SK-N-SH treated with all-trans-retinoic acid at 6 μM for 48 hours (cell line): ENCODE measurements at regions not wholly inside any gene's neighbourhood (a gene's known extent, or its start where the extent isn't known, plus 50 kb on each side); places are given as distances from the start of the nearest gene placed in this dataset.

Experiments used
- ATAC-seq: fragments of 200-7000 bp; cut with Tn5 transposase; 3 replicates; pipeline ENCODE4 v1.9.1; 2020; ENCODE audit warnings: mild to moderate bottlenecking, moderate library complexity
- ARNTL ChIP-seq: fragments of 450-650 bp; formaldehyde crosslinking; IDR thresholded peaks from 2 replicates; pipeline ENCODE4 v1.5.0; 2020; ENCODE audit warnings: low read depth, mild to moderate bottlenecking, moderate library complexity, borderline replicate concordance
- BACH2 ChIP-seq: fragments of 250-450 bp; sonication (Bioruptor Pico); IDR thresholded peaks from 2 replicates; pipeline ENCODE4 v1.9.0; 2021; ENCODE audit warnings: mild to moderate bottlenecking, borderline replicate concordance
- CSRNP3 ChIP-seq: fragments of 250-450 bp; sonication (Bioruptor Pico); IDR thresholded peaks from 2 replicates; pipeline ENCODE4 v1.5.1; 2021; ENCODE audit warnings: mild to moderate bottlenecking, moderate library complexity
- ESRRG ChIP-seq: fragments of 250-450 bp; sonication (Bioruptor Pico); IDR thresholded peaks from 2 replicates; pipeline ENCODE4 v1.6.1; 2021; ENCODE audit warnings: mild to moderate bottlenecking
- GLIS3 ChIP-seq: fragments of 250-450 bp; sonication (Bioruptor Pico); IDR thresholded peaks from 2 replicates; pipeline ENCODE4 v1.5.0; 2020; ENCODE audit warnings: mild to moderate bottlenecking, moderate library complexity
- ISL1 ChIP-seq: fragments of 250-450 bp; sonication (Bioruptor Pico); IDR thresholded peaks from 2 replicates; pipeline ENCODE4 v2.1.2; 2022; ENCODE audit warnings: mild to moderate bottlenecking, moderate library complexity
- OSR1 ChIP-seq: fragments of 250-450 bp; sonication (Bioruptor Pico); IDR thresholded peaks from 2 replicates; pipeline ENCODE4 v1.8.0; 2022; ENCODE audit warnings: moderate library complexity, mild to moderate bottlenecking, inconsistent platforms
- PATZ1 ChIP-seq: fragments of 250-450 bp; sonication (Bioruptor Pico); IDR thresholded peaks from 2 replicates; pipeline ENCODE4 v1.8.0; 2020; ENCODE audit warnings: mild to moderate bottlenecking, moderate library complexity, borderline replicate concordance
- PPARA ChIP-seq: fragments of 250-450 bp; sonication (Bioruptor Pico); IDR thresholded peaks from 2 replicates; pipeline ENCODE4 v1.5.0; 2020; ENCODE audit warnings: mild to moderate bottlenecking, borderline replicate concordance
- RARB ChIP-seq: fragments of 250-450 bp; sonication (Bioruptor Pico); IDR thresholded peaks from 2 replicates; pipeline ENCODE4 v1.8.0; 2021; ENCODE audit warnings: mild to moderate bottlenecking, moderate library complexity
- SNAI2 ChIP-seq: fragments of 250-450 bp; sonication (Bioruptor Pico); IDR thresholded peaks from 2 replicates; pipeline ENCODE4 v1.5.0; 2020; ENCODE audit warnings: mild to moderate bottlenecking, moderate library complexity
- TCF4 ChIP-seq: fragments of 250-450 bp; sonication (Bioruptor Pico); IDR thresholded peaks from 2 replicates; pipeline ENCODE4 v1.8.0; 2021; ENCODE audit warnings: mild to moderate bottlenecking, moderate library complexity, borderline replicate concordance
- TOX ChIP-seq: fragments of 250-450 bp; sonication (Bioruptor Pico); IDR thresholded peaks from 2 replicates; pipeline ENCODE4 v1.8.0; 2021; ENCODE audit warnings: mild to moderate bottlenecking, moderate library complexity, borderline replicate concordance
- ZFP3 ChIP-seq: fragments of 250-450 bp; sonication (Bioruptor Pico); IDR thresholded peaks from 2 replicates; pipeline ENCODE4 v1.5.0; 2020; ENCODE audit warnings: mild to moderate bottlenecking, moderate library complexity
- ZFP30 ChIP-seq: fragments of 450-650 bp; formaldehyde crosslinking; IDR thresholded peaks from 2 replicates; pipeline ENCODE4 v1.5.0; 2022; ENCODE audit warnings: mild to moderate bottlenecking, moderate library complexity
- ZNF565 ChIP-seq: fragments of 450-650 bp; formaldehyde crosslinking; conservative IDR thresholded peaks from 2 replicates; pipeline ENCODE4 v1.5.0; 2020; ENCODE audit warnings: low read depth, mild to moderate bottlenecking, moderate library complexity
- ZNF70 ChIP-seq: fragments of 450-650 bp; formaldehyde crosslinking; IDR thresholded peaks from 2 replicates; pipeline ENCODE4 v1.5.0; 2020; ENCODE audit warnings: mild to moderate bottlenecking, moderate library complexity
- TF ChIP-seq, protein P1 (sequence below): fragments of 250-450 bp; sonication (Bioruptor Pico); IDR thresholded peaks from 2 replicates; pipeline ENCODE4 v1.8.0; 2021; ENCODE audit warnings: low read depth, mild to moderate bottlenecking, moderate library complexity, borderline replicate concordance
- TF ChIP-seq, protein P2 (sequence below): fragments of 250-450 bp; sonication (Bioruptor Pico); IDR thresholded peaks from 2 replicates; pipeline ENCODE4 v1.5.0; 2020; ENCODE audit warnings: mild to moderate bottlenecking, moderate library complexity
- TF ChIP-seq, protein P3 (sequence below): fragments of 250-450 bp; sonication (Bioruptor Pico); IDR thresholded peaks from 2 replicates; pipeline ENCODE4 v1.5.1; 2020; ENCODE audit warnings: low read depth, mild to moderate bottlenecking, moderate library complexity

- TF ChIP-seq PATZ1, result no peak
- no peak for TF ChIP-seq RARB (CRISPR knock-in tag)
- no peak for TF ChIP-seq OSR1 (CRISPR knock-in tag)
- TF ChIP-seq BACH2, result no peak
- TF ChIP-seq PPARA (CRISPR knock-in tag), result no peak
These were observed 1660.3 kb downstream of the EFNB2 start (continued) for GRCh38 chr13:104875038-104875754.

- TF ChIP-seq TOX, result no peak
- ATAC-seq, result no peak
These were observed 1663.3 kb downstream of the EFNB2 start for GRCh38 chr13:104872153-104872552.

- TF ChIP-seq ARNTL (CRISPR knock-in tag) (no peak), ISL1 (CRISPR knock-in tag) (no peak), PATZ1 (no peak), CSRNP3 (CRISPR knock-in tag) (no peak), ZFP30 (no peak), BACH2 (no peak), ZFP3 (no peak), ZNF565 (CRISPR knock-in tag) (no peak), ESRRG (CRISPR knock-in tag) (no peak), ZNF70 (CRISPR knock-in tag) (no peak), TCF4 (CRISPR knock-in tag) (no peak)
- TF ChIP-seq, protein P1, sequence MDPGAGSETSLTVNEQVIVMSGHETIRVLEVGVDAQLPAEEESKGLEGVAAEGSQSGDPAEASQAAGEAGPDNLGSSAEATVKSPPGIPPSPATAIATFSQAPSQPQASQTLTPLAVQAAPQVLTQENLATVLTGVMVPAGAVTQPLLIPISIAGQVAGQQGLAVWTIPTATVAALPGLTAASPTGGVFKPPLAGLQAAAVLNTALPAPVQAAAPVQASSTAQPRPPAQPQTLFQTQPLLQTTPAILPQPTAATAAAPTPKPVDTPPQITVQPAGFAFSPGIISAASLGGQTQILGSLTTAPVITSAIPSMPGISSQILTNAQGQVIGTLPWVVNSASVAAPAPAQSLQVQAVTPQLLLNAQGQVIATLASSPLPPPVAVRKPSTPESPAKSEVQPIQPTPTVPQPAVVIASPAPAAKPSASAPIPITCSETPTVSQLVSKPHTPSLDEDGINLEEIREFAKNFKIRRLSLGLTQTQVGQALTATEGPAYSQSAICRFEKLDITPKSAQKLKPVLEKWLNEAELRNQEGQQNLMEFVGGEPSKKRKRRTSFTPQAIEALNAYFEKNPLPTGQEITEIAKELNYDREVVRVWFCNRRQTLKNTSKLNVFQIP (CRISPR knock-in tag), result no peak
- TF ChIP-seq, protein P2, sequence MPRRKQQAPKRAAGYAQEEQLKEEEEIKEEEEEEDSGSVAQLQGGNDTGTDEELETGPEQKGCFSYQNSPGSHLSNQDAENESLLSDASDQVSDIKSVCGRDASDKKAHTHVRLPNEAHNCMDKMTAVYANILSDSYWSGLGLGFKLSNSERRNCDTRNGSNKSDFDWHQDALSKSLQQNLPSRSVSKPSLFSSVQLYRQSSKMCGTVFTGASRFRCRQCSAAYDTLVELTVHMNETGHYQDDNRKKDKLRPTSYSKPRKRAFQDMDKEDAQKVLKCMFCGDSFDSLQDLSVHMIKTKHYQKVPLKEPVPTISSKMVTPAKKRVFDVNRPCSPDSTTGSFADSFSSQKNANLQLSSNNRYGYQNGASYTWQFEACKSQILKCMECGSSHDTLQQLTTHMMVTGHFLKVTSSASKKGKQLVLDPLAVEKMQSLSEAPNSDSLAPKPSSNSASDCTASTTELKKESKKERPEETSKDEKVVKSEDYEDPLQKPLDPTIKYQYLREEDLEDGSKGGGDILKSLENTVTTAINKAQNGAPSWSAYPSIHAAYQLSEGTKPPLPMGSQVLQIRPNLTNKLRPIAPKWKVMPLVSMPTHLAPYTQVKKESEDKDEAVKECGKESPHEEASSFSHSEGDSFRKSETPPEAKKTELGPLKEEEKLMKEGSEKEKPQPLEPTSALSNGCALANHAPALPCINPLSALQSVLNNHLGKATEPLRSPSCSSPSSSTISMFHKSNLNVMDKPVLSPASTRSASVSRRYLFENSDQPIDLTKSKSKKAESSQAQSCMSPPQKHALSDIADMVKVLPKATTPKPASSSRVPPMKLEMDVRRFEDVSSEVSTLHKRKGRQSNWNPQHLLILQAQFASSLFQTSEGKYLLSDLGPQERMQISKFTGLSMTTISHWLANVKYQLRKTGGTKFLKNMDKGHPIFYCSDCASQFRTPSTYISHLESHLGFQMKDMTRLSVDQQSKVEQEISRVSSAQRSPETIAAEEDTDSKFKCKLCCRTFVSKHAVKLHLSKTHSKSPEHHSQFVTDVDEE (CRISPR knock-in tag), result no peak
- TF ChIP-seq, all 23 proteins: peak for 0
- no peak for ATAC-seq
These were observed 1664.0 kb downstream of the EFNB2 start for GRCh38 chr13:104871456-104871855.

DNA sequence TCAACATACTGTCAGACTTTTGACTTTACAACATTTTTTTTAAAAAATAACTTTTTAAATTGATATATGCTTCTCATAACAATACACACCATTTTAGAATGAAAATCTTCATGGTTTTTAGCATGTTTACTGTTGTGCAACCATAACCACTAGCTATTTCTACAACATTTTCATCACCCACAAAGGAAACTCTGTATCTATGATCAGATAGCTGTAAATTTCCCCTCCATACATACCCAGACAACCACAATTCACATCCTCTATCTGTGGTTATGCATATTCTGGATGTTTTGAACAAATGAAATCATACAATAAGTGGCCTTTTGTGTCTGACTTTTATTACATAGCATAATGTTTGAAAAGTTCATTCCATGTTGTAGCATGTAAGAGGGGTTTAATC lies 1666.0 kb downstream of the EFNB2 start:
- TF ChIP-seq, protein P3, sequence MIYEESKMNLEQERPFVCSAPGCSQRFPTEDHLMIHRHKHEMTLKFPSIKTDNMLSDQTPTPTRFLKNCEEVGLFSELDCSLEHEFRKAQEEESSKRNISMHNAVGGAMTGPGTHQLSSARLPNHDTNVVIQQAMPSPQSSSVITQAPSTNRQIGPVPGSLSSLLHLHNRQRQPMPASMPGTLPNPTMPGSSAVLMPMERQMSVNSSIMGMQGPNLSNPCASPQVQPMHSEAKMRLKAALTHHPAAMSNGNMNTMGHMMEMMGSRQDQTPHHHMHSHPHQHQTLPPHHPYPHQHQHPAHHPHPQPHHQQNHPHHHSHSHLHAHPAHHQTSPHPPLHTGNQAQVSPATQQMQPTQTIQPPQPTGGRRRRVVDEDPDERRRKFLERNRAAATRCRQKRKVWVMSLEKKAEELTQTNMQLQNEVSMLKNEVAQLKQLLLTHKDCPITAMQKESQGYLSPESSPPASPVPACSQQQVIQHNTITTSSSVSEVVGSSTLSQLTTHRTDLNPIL (CRISPR knock-in tag), result no peak
- TF ChIP-seq OSR1 (CRISPR knock-in tag), result no peak
- no peak for TF ChIP-seq GLIS3 (CRISPR knock-in tag)
- no peak for TF ChIP-seq SNAI2 (CRISPR knock-in tag)
- no peak for TF ChIP-seq ESRRG (CRISPR knock-in tag)
- no peak for TF ChIP-seq ZFP30
- TF ChIP-seq ISL1 (CRISPR knock-in tag), result no peak
- no peak for TF ChIP-seq ZNF565 (CRISPR knock-in tag)
- TF ChIP-seq, protein P2 (CRISPR knock-in tag), result no peak
- TF ChIP-seq TOX, result no peak
- no peak for ATAC-seq
